HEK293 (cell line): ENCODE measurements at regions not wholly inside any gene's neighbourhood (a gene's known extent, or its start where the extent isn't known, plus 50 kb on each side); places are given as distances from the start of the nearest gene placed in this dataset.

ENCODE experiments used
- BCL11A ChIP-seq: fragments of 450-650 bp; formaldehyde crosslinking; IDR thresholded peaks from 2 replicates; pipeline ENCODE4 v1.5.1; 2016; ENCODE audit warnings: low read depth, missing biosample characterization, missing genetic modification characterization
- CTCF ChIP-seq: fragments of 450-650 bp; formaldehyde crosslinking; IDR thresholded peaks from 2 replicates; pipeline ENCODE4 v1.5.1; 2016; ENCODE audit warnings: missing biosample characterization, missing genetic modification characterization
- HOXA7 ChIP-seq: sonication (generic); formaldehyde crosslinking; IDR thresholded peaks from 2 replicates; pipeline ENCODE4 v1.8.1; 2022; ENCODE audit warnings: missing genetic modification reagents, borderline replicate concordance
- SALL2 ChIP-seq: fragments of 450-650 bp; formaldehyde crosslinking; IDR thresholded peaks from 2 replicates; pipeline ENCODE4 v1.5.0; 2017; ENCODE audit warnings: missing biosample characterization, mild to moderate bottlenecking, missing genetic modification characterization, borderline replicate concordance
- ZBTB44 ChIP-seq: fragments of 450-650 bp; IDR thresholded peaks from 2 replicates; pipeline ENCODE4 v1.5.1; 2018; ENCODE audit warnings: missing biosample characterization, mild to moderate bottlenecking, missing genetic modification characterization
- ZBTB7A ChIP-seq: fragments of 450-650 bp; formaldehyde crosslinking; IDR thresholded peaks from 2 replicates; pipeline ENCODE4 v1.5.1; 2016; ENCODE audit warnings: low read depth, missing biosample characterization, missing genetic modification characterization
- ZNF335 ChIP-seq: fragments of 450-650 bp; formaldehyde crosslinking; conservative IDR thresholded peaks from 2 replicates; pipeline ENCODE4 v1.5.1; 2016; ENCODE audit warnings: missing biosample characterization, missing genetic modification characterization
- ZNF398 ChIP-seq: fragments of 450-650 bp; formaldehyde crosslinking; IDR thresholded peaks from 2 replicates; pipeline ENCODE4 v1.5.1; 2017; ENCODE audit warnings: missing biosample characterization, missing genetic modification characterization
- ZNF423 ChIP-seq: fragments of 450-650 bp; formaldehyde crosslinking; IDR thresholded peaks from 2 replicates; pipeline ENCODE4 v1.5.1; 2016; ENCODE audit warnings: missing biosample characterization, missing genetic modification characterization
- ZNF513 ChIP-seq: fragments of 450-650 bp; IDR thresholded peaks from 2 replicates; pipeline ENCODE4 v1.5.1; 2018; ENCODE audit warnings: missing biosample characterization, missing genetic modification characterization
- ZNF580 ChIP-seq: fragments of 450-650 bp; formaldehyde crosslinking; IDR thresholded peaks from 2 replicates; pipeline ENCODE4 v1.5.1; 2016; ENCODE audit warnings: missing biosample characterization, missing genetic modification characterization
- ZNF677 ChIP-seq: fragments of 450-650 bp; IDR thresholded peaks from 2 replicates; pipeline ENCODE4 v1.5.0; 2018; ENCODE audit warnings: missing biosample characterization, mild to moderate bottlenecking, missing genetic modification characterization, moderate library complexity
- ZNF704 ChIP-seq: fragments of 450-650 bp; formaldehyde crosslinking; IDR thresholded peaks from 2 replicates; pipeline ENCODE4 v1.5.1; 2016; ENCODE audit warnings: missing biosample characterization, missing genetic modification characterization
- ZNF837 ChIP-seq: fragments of 450-650 bp; formaldehyde crosslinking; IDR thresholded peaks from 2 replicates; pipeline ENCODE4 v1.5.1; 2016; ENCODE audit warnings: missing biosample characterization, missing genetic modification characterization

- TF ChIP-seq CTCF (tag by site-specific recombination) (no peak), ZNF513 (tag by site-specific recombination) (no peak), ZBTB44 (tag by site-specific recombination) (no peak), ZNF398 (tag by site-specific recombination) (no peak), ZNF423 (no peak), ZNF677 (tag by site-specific recombination) (no peak), ZNF837 (tag by site-specific recombination) (no peak), SALL2 (tag by site-specific recombination) (no peak), BCL11A (tag by site-specific recombination) (no peak), ZBTB7A (tag by site-specific recombination) (no peak), ZNF704 (tag by site-specific recombination) (no peak), HOXA7 (CRISPR knock-in tag) (no peak), ZNF580 (no peak), ZNF335 (tag by site-specific recombination) (no peak)
Measured at GRCh38 chr7:120189623-120190022, 83.4 kb upstream of the KCND2 start.
